ENCODE measurements at regions not wholly inside any gene's neighbourhood (a gene's known extent, or its start where the extent isn't known, plus 50 kb on each side); places are given as distances from the start of the nearest gene placed in this dataset.
"Not testable (repeated sequence)": the region's sequence is repeated elsewhere in the genome, so short reads cannot be mapped to it uniquely, and the experiment has no call there.

DNA sequence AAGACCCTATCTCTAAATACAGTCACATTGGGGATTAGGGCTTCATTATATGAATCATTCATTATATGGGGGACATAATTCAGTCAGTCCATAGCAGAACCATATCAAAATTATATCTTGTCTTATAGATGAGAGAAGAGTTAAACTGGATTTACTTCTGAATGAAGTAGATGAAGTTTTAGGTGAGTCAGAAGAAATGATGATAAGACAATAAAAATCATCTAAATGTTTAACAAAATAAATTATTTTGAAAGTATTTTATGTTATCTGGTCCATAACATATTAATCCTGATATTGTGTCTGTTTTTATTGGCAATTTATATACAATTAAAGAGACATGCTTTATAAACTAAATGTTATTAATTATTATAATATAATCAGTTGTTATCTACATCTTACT, 76.9 kb upstream of the EFCAB3 start:
- Histone ChIP-seq H3K9me3 (peaks cover 0 to 16% (median 0%) of the 10 kb centered on the region in 12 donors), H3K36me3 (no peaks in the 10 kb centered on the region), H3K4me1 (no peaks in the 10 kb centered on the region), H3K4me3 (no peak overlapping the region), H3K27me3 (peaks cover 0 to 1% (median 0%) of the 10 kb centered on the region in 9 donors), H3K27ac (no peak overlapping the region)
- DNase-seq (no peak), ATAC-seq (no peak)
- intact Hi-C loops (cut with DNase I) = no loop called here
- TF ChIP-seq POLR2A (IDR thresholded peaks at IDR 0.05) = no peak

DNA sequence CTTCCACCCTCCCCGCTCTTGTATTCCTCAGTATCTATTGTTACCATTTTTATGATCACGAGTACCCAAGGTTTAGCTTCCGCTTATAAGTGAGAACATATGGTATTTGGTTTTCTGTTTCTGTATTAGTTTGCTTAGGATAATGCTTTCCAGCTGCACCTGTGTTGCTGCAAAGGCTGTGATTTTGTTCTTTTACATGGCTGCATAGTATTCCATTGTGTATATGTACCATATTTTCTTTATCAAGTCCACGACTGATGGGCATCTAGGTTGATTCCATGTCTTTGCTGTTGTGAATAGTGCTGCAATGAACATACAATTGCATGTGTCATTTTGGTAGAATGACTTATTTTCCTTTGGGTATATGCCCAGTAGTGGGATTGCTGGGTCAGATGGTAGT, 79.7 kb upstream of the EFCAB3 start:
- peaks cover 0 to 16% (median 0%) of the 10 kb centered on the region in 12 donors for H3K9me3 ChIP-seq
- H3K27me3 ChIP-seq = no peaks in the 10 kb centered on the region
- H3K36me3 ChIP-seq = no peaks in the 10 kb centered on the region
- no peak for ATAC-seq
- 81 to 86% (median 83%) methylated on average over 4 of the region's 4 CpGs for WGBS, 4 donors
- intact Hi-C loops (cut with DNase I) = no loop called here
- DNase-seq = no peak
- H3K4me3 ChIP-seq = no peak overlapping the region
- H3K4me1 ChIP-seq = no peaks in the 10 kb centered on the region
- H3K27ac ChIP-seq = no peak overlapping the region
- no peak for TF ChIP-seq POLR2A (IDR thresholded peaks at IDR 0.05)
- TF ChIP-seq, protein P1, sequence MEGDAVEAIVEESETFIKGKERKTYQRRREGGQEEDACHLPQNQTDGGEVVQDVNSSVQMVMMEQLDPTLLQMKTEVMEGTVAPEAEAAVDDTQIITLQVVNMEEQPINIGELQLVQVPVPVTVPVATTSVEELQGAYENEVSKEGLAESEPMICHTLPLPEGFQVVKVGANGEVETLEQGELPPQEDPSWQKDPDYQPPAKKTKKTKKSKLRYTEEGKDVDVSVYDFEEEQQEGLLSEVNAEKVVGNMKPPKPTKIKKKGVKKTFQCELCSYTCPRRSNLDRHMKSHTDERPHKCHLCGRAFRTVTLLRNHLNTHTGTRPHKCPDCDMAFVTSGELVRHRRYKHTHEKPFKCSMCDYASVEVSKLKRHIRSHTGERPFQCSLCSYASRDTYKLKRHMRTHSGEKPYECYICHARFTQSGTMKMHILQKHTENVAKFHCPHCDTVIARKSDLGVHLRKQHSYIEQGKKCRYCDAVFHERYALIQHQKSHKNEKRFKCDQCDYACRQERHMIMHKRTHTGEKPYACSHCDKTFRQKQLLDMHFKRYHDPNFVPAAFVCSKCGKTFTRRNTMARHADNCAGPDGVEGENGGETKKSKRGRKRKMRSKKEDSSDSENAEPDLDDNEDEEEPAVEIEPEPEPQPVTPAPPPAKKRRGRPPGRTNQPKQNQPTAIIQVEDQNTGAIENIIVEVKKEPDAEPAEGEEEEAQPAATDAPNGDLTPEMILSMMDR (IDR thresholded peaks at IDR 0.05) = no peak

DNA sequence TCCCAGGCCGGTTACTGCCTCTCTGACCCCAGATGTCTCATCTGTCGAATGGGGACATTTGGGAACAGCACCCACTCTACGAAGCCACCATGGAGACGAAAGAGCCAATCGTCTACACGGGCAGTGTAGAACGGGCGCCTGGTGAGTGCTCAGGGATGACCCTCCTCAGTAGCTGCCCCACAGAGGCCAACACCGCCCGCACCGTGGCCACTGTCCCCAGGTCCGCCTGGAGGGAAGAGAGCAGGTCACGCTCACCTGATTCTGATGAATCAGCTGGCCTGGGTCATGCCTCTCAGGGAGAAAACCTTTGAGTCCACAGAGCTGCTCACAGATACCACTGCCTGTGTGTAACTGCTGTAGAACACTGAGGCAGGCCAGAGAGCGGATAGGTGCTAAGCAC, 105.1 kb upstream of the EFCAB3 start:
- H3K4me3 ChIP-seq; H3K36me3 ChIP-seq; H3K4me1 ChIP-seq; intact Hi-C loops (cut with DNase I); ATAC-seq; H3K27ac ChIP-seq; DNase-seq; H3K9me3 ChIP-seq; H3K27me3 ChIP-seq: not testable (repeated sequence)
- 94 to 96% (median 95%) methylated on average over 3 to 14 of the region's 14 CpGs for WGBS, 4 donors

DNA sequence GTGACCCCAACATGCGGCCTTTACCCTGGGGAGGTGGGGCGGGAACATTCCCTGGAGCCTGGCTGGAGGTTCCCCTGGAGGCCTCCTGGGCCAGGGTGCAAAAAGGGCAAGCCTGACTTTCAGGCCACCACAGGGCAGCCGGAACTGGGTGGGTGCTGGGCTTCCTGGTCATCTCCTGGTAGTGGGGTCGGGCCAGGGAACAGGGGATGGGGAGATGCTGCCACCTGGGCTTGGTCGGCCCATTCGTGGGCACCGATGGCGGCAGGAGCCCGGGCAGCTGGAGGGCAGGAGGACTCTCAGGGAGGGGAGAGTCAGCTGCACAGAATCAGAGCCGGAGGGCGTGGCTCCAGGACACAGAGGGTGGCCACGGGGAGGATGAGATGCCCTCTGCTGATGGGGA, 112.0 kb upstream of the EFCAB3 start:
- intact Hi-C loops (cut with DNase I); H3K9me3 ChIP-seq; H3K36me3 ChIP-seq; ATAC-seq; DNase-seq; H3K27me3 ChIP-seq; H3K27ac ChIP-seq; H3K4me3 ChIP-seq; H3K4me1 ChIP-seq: not testable (repeated sequence)
- WGBS, 4 donors = 87 to 96% (median 94%) methylated on average over 7 to 9 of the region's 12 CpGs; no CpG with 5 or more reads in 1 of the 4 donors

DNA sequence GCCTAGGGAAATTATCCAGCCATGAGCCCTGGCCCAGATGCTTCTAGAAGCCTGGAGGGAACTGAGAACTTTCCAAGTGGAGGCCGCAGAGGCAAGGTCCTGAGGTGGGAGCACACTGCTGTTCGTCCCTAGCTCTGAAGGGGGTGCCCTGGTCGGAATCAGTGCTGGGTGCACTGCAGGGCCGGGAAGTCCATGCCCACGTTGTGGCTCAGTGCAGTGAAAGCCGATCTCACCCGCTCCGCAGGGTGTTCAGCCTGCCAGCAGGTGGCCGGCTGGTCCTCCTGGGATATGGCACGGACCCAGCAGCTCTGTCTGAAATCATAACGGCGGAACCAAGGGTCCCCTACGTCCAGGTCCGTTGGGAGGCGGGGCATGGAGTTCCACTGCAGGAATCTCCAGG, 115.4 kb upstream of the EFCAB3 start:
- H3K9me3 ChIP-seq; DNase-seq; H3K4me3 ChIP-seq; H3K36me3 ChIP-seq; ATAC-seq; H3K27ac ChIP-seq; H3K27me3 ChIP-seq; H3K4me1 ChIP-seq; intact Hi-C loops (cut with DNase I): not testable (repeated sequence)
- WGBS, 4 donors = 82 to 83% methylated on average over 1 to 8 of the region's 15 CpGs; no CpG with 5 or more reads in 2 of the 4 donors

DNA sequence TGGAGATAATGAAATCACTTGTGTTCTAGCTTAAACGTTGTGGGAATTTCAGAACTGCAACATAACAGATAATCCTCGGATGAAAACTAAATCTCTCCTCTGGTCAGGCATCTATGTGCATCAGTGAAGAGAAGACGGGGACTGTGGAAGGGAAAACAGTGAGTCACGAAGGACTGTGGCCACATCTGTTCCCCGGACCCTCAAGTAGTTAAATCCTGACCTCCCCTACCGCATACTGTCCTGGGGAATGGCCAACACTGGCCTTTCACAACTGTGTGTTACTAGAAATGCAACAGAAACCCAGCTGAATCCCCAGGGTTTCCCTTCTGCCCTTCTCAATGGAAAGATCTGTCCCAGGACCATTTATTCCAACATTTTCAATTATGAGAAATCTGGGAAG, 124.6 kb upstream of the EFCAB3 start:
- H3K4me3 ChIP-seq; intact Hi-C loops (cut with DNase I); H3K27me3 ChIP-seq; DNase-seq; H3K36me3 ChIP-seq; ATAC-seq; H3K9me3 ChIP-seq; H3K4me1 ChIP-seq; H3K27ac ChIP-seq: not testable (repeated sequence)
- 51 to 63% (median 56%) methylated on average over 6 of the region's 6 CpGs for WGBS, 4 donors

DNA sequence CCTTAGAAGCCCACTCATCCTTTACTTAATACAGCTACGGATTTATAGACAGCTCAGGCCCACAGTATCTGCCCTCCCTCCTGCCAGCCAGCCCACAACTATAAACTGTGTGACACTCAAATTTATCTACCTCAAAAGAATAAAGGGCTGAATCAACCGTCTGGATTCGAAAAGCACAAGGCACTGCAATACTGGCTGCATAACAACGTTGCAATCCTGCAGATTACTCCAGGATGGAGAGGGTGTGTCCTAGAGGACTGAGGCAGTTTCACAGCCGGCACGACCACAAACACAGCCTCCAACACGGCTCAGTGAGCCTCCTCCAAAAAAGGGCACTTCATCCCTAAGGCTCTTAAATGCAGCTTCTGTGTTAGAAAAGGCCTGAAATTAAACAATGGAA, 138.3 kb upstream of the EFCAB3 start:
- H3K4me3 ChIP-seq; DNase-seq; intact Hi-C loops (cut with DNase I); H3K27me3 ChIP-seq; ATAC-seq; H3K27ac ChIP-seq; H3K4me1 ChIP-seq; H3K36me3 ChIP-seq: not testable (repeated sequence)
- WGBS, 4 donors = 21 to 35% (median 33%) methylated on average over 7 of the region's 7 CpGs
- H3K9me3 ChIP-seq = peaks cover 0 to 13% (median 0%) of the 10 kb centered on the region in 12 donors

DNA sequence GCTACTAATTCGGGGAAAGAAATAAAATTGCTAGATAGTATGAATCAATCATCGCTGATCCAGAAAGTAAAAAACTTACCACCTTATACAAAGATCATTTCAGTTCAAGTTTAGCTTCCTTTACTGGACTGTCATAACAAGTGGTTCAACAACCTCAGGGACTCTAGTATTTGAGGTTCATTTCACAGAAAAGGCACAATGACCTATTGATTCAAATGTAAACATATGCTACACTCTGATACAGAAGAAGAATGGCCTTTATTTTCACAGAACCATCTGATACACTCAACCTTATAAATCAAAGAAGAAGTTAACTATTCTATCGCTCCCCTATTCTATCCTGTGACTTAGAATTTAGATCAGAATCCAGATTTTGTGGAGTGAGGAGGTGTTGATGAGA, 140.8 kb upstream of the EFCAB3 start:
- 78 to 85% (median 84%) methylated on average over 3 of the region's 3 CpGs for WGBS, 4 donors
- H3K36me3 ChIP-seq; ATAC-seq; DNase-seq; H3K27ac ChIP-seq; H3K4me1 ChIP-seq; H3K4me3 ChIP-seq; intact Hi-C loops (cut with DNase I); H3K9me3 ChIP-seq; H3K27me3 ChIP-seq: not testable (repeated sequence)

DNA sequence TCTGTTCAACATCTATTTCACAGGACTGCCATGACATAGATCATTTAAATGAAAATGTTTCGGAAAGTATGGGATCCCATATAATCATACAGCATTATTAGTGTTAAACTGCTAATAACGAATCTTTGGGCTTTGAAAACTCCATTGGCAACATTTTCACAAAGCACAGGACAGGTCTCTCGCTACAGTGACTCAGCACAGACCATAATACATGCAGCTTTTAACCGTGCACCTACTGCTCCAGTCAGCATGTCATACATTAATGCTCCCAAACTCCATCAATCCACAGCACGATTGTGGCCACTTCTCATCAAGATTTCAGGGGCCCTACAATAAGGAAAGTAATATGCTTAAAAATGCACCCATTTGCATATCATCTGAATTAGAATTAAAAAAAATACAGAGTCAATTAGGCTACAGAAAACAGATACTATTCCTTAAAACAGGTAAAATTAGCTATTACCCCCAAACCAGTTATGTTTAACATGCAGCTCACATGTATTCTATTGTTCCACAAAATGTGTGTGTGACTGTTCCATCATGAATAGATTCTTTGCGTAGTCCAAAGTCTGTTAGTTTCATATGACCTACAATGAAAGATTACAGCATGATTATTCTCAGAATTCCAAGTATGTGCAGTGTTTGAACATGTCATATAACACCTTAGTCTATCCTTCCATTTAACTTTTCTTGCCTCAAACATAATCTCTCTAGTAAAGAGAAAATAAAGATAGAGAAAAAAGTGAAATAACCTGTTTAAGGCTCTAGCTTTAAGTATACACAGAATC, 141.6 kb upstream of the EFCAB3 start:
- WGBS, 4 donors = 72 to 79% (median 76%) methylated on average over 6 of the region's 6 CpGs
- H3K36me3 ChIP-seq; H3K4me3 ChIP-seq; intact Hi-C loops (cut with DNase I); H3K9me3 ChIP-seq; H3K4me1 ChIP-seq; H3K27ac ChIP-seq; ATAC-seq; H3K27me3 ChIP-seq; DNase-seq: not testable (repeated sequence)

DNA sequence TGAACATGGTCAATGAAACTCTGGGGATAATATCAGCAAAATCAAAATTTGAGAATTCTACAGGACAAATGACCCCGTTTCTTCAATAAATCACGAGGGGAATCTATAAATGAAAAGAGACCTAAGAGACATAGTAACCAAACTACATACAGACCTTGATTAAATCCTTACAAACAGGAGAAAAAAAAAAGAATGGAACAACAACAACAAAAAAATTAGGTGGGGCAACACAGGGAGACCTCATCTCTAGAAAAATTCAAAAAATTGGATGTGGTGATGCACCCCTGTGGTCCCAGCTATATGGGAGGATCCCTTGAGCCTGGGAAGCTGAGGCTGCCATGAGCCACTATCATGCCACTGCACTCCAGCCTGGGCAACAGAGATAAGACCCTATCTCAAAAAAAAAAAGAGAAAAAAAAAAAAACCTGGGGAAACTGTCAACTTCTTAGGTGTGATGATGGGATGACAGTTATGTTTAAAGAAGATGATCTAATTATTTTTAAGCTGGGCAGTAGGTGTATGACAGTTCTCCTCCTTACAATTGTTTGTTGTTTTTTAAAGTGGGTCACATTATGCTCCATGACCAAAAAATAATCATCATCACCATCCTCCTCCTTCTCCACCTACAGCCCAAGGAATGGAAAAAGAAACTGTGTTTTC, 146.4 kb upstream of the EFCAB3 start:
- ATAC-seq; H3K27me3 ChIP-seq; H3K27ac ChIP-seq; H3K36me3 ChIP-seq; H3K4me1 ChIP-seq; DNase-seq; intact Hi-C loops (cut with DNase I); H3K4me3 ChIP-seq; H3K9me3 ChIP-seq: not testable (repeated sequence)
- WGBS, 4 donors = 79 to 91% (median 88%) methylated on average over 2 of the region's 2 CpGs

All from heart left ventricle (tissue), 16 donors.